ENCODE measurements at regions not wholly inside any gene's neighbourhood (a gene's known extent, or its start where the extent isn't known, plus 50 kb on each side); places are given as distances from the start of the nearest gene placed in this dataset.

DNA sequence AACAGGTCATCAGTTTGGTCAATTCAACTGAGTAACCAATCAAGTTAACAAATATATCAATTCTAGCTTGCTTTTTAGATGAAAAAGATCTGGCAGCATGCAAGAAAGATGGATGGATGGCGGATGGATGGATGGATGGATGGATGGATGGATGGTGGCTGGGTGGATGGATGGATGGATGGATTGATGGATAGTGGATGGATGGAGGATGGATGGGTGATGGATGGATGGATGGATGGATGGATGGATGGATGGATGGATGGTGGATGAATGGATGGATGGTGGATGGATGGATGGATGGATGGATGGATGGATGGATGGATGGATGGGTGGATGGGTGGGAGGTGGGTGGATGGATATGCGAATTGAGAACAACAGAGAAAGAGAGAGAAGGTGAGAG, 303.7 kb upstream of the IGF1R start:
- TF ChIP-seq, protein P1, sequence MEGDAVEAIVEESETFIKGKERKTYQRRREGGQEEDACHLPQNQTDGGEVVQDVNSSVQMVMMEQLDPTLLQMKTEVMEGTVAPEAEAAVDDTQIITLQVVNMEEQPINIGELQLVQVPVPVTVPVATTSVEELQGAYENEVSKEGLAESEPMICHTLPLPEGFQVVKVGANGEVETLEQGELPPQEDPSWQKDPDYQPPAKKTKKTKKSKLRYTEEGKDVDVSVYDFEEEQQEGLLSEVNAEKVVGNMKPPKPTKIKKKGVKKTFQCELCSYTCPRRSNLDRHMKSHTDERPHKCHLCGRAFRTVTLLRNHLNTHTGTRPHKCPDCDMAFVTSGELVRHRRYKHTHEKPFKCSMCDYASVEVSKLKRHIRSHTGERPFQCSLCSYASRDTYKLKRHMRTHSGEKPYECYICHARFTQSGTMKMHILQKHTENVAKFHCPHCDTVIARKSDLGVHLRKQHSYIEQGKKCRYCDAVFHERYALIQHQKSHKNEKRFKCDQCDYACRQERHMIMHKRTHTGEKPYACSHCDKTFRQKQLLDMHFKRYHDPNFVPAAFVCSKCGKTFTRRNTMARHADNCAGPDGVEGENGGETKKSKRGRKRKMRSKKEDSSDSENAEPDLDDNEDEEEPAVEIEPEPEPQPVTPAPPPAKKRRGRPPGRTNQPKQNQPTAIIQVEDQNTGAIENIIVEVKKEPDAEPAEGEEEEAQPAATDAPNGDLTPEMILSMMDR (IDR thresholded peaks at IDR 0.05): no peak
- TF ChIP-seq EP300 (IDR thresholded peaks at IDR 0.05): no peak
- TF ChIP-seq POLR2AphosphoS5 (IDR thresholded peaks at IDR 0.05): no peak

All from sigmoid colon (tissue), 4 donors.